CD4-positive, alpha-beta T cell treated with Interleukin-15 for 4 hours (primary cell): ENCODE measurements at regions not wholly inside any gene's neighbourhood (a gene's known extent, or its start where the extent isn't known, plus 50 kb on each side); places are given as distances from the start of the nearest gene placed in this dataset.

ENCODE experiments used
- DNase-seq: peaks from one replicate; pipeline ENCODE4 v3.0.0-alpha.2; 2020; ENCODE audit warnings: low spot score

DNA sequence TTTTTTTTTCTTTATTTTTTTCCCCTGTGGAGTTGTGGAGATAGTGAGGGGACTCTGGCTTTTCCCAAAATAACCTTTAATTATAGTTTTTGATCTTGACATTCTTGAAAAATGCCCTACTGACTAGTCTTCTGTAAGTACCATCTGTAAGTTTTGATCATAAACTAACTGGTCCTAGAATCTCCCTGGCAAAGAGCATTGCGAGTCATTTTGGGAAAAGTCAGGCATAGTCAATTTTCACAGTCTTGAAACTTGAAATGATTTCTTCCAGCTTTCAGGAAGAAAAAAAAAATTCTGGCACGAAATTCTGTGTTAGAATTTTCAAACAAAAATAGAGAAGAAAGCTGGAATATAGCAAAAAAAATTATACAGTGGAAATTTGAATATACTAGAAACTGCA lies 181.2 kb upstream of the SNX7 start:
- no peak for DNase-seq

DNA sequence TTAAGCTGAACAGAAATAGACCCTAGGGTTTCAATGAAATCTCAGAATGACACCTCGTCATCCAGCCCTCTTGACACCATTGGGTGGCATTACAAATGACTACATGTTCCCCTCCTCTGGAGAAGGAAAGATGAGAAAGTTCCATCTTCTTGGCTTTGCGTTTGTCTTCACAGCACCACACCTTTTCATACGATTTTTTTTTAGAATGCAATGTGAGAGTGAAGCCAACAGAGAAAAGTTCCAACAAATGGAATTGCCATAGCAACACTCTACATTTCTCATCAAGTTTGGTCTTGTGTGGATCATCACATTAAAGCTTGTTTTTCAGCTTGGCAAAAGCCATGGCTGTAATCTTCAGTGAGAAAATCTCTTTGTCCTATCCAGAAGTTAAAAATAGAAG lies 183.4 kb upstream of the SNX7 start:
- DNase-seq, result no peak

DNA sequence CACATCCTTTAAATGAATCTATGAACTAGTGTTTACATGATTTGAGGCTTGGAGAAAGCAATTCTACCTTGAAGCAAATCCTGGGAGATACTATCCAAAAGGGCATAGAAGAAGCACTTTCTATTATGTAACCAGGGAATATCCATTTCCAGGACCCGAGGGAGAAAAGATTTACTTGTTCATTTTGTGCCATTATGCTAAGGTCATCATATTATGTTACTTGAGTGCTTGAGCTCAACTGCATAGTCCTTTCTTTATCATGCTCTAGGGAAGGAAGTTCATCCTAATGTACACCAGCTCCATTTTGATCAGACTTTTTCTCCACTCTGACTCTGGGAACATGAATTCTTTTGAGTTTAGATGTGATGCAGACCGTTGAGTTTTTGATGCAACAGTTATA lies 188.6 kb upstream of the SNX7 start:
- no peak for DNase-seq

DNA sequence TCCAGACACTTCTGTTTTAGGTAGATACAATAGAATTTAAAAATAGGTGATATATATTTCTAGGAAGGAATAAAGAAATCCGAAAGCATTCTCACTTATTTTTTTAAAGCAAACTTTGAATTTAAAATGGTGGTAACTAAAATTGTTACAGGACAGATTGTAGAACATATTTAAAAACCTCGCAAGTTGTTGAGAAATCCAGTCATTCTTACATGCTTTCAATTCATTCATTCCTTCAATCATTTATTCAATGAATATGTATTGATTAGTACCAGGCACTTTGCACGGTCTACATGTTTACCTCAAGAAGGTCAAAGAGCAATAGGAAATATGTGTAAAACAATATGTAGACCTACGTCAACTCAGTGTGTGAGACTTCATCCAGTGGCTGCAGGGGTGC lies 189.9 kb upstream of the SNX7 start:
- DNase-seq, result no peak

DNA sequence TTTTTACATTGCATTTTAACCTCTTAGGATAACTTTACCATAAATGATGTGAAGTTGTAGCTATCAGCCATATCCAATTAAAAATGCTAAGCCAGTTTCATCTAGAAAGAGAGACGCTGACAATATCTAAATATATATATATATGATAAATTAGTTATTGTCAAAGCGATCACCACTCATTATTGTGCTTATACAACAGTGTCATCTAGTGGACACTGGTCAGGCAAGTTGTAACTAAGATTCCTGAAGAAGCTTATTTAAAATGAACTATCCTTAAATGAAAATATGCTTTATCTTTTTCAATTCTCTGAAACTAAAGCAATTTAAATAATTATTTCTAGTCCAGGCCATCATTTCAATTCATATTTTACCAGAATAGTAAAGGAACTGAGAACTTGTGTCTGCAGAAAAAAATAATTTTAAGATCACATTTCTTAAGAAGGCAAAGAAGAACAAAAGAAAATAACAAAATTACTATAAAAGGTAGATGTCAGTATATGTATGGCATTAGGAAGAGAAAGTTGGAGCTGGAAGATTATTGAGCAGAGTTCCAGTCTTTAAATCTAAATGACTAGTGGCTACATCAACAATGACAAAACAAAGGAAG lies 193.3 kb upstream of the SNX7 start:
- peak; percentile 43 for DNase-seq

DNA sequence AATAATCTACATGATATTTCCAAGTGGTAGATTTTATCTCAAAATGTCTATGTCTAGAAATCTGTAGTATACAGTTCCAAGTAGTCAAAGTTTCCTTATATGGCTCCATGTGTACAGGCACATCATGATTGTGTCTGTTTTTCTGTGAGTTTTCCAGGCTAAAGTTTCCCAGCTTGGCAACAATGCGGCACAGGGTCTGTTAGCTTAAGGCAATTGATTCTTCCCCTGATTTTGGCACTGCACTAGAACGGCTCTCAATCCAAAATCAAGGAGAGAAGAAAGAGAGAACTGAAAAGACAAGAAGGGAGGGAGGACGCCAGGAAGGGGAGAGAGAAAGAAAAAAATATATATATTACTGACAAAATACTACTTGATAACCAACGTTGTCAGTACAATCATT lies 193.9 kb upstream of the SNX7 start:
- DNase-seq, result no peak

DNA sequence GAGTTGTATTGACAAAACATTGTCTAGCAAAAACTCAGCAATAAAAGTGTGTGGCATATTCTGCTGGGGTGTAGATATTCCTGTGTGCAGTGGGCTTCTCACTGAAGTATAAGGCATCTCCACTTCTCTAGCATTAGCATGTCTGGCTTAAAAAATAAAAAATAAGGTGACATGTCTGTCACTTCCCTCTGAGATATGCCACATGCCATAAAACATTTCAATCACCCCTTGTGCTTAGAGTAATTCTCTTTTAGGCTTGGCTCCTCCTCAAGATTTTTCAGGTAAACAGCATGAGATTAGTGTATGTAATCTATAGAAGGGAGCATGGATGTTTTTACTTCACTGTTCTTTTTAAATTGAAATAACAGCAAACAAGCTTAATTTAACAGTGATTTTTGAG lies 194.4 kb upstream of the SNX7 start:
- DNase-seq, result no peak

DNA sequence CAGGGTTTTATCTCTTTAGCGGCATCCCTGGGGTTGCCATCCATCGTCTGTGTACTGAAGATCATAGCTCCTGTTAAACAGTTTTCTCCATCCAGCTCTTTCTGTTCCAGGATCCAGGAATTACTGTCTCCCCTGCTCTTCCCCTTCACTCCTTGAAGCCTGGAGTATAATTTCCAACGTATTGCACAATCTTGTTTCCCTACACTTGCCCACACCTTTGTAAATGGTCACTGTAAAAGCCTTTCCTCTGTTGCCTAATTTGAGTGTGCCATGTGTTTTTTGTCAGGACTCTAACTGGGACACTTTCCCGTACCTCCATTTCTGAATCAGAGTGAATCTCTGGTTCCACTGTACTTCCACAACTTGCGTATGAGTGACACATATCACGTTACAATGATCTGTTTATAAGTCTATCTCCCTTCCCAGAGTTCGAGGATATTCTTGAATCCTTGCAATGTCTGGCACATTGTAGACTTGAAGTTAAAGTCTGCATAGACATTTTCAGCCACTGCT lies 199.6 kb upstream of the SNX7 start:
- no peak for DNase-seq

DNA sequence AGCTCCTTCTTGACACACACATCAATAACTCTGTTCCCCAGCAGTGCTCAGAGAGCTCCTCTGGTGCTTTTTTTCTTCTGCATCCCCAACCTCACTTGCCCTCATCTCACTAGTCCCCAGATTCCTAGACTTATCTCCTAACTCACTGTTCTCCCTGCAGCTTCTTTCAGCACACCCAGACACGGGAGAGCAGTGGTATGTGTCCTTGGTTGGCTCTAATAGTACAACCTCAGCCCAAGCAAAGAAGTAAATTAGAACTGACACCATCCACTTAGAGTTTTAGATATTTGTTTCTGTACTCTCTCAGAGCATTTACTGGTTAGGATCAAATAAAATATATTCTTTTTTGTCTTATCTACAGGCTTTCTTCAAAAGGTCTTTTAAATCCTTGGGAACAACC lies 201.4 kb upstream of the SNX7 start:
- no peak for DNase-seq

DNA sequence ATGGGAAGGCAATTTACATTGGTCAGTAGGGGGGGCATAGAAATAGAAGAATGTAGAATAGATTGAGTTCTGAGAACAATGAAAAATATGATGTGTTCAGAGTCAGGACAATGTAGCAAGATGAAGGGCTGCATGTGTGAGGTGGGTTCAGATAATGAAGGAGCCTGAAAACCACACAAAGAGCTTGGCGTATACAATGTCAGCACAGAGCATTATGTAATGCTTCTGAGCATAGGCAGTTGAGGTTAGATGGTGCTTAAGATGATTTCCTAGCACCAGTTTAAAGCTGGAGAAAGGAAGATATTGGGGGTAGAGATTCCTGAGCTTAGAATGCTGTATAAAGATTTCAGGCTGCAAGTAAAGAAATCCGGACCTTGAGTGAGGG lies 202.0 kb upstream of the SNX7 start:
- no peak for DNase-seq

DNA sequence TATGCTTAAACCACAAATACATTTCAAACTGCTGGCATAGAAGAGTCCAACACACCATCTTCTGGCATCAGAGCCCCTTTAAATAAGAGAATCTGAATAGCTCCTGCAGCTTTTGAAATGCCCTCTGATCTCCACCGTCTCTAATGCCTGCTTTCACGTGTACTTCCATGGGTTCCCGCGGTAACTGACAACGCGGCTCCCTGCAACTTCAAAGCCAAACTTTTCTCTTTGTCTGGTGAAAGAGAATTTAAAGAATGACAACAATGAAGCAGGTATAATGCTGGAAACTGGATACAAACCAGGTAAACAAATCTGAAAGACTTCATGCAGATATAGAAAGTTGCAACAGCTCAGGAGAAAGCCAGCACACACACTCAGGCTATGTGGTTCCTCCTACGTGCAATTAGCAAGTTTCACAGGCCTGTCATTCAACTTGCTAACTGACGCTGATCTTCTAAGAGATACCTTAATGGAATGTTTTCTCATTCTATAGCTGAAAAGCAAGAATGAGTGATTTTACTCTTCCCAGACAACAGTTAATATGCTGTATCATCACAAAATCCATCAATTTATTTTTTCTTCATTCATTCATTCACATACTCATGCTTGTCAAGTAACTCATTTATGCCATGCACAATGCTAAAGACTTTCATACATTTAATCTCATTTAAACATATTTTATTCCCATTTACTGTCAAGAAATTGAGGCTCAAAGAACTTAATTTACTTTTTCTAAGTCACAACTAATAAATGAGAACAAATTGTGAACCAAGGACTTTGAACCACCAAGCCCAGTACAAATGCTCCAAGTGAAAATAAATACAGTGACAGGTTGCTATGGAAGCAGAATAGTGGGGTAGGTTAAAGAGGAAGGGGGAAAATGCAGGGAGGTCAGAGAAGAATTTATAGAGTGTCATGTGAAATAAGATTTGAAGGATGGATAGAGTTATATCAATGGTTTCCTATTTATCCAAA lies 202.7 kb upstream of the SNX7 start:
- DNase-seq, result no peak

DNA sequence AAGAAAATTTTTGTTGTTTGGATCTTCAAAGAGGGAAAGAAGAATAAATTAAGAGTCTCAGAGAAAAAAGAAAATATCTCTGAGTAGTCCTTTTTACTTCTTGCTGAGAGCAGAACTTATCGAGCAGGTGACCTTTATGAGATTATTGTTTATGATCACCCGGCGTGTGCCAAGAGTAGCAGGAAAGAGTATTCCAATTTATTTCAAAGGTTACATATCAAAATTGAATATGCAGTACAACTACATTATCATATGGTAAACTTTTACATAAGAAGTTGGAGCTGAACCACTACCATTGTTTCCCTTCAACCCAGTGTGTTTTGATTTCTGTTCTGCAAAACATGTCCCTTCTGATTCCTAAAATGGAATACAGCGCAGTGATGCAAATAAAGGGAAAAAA lies 204.3 kb upstream of the SNX7 start:
- DNase-seq, result no peak

DNA sequence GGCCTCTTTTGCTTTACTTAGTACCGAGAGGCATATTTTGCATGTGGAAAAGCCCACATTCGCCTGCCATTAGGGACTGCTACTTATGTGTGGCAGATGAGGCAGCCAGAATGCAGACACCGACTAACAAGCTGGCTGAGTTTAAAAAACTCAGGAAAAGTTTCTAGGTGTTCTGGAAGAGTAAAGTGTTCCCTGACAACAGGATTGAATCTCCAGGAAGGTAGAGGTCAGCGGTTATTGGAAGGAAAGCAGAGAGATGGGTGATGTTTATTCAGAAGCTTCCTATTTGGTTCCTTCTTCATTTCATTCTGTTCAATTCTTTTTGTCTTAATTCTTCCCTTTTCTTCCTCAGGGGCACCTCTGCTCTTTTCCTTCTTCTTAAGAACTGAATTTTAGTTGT lies 206.9 kb upstream of the SNX7 start:
- DNase-seq, result no peak

DNA sequence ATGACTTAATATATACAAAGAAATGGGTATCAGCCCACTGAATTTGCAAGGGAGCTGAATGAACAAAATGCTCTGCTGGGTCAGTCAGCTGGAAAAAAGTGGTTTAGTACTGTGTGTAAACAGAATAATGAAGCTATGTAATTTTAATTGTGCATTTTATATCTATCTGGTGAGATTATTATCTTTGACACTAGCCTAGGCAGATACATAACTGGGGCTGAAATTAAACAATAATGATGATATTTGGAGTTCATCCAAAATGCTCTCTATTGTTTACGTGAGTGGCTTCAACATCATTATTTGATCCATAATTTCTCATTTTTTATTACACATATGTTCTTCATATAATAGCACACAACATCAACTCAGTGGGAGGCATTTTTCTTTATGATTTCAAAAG lies 208.5 kb upstream of the SNX7 start:
- no peak for DNase-seq

DNA sequence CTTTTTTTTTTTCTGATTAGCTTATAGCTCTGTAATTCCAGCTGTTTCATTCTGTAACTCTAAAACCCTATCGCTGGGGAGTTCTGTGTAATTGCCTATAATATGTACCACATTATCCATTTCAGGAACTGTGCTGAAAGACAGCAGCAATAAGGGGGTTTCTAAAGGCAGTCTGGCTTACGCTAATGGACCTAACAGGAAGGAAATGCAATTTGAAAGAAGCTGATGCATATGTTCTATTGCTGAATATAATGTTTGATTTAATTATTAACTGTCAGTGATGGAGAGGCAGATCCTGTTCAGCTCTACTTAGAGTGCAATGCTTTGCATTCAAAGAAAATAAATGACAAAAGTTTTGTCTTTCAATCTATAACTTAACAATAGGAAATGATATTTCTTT lies 209.4 kb upstream of the SNX7 start:
- no peak for DNase-seq

DNA sequence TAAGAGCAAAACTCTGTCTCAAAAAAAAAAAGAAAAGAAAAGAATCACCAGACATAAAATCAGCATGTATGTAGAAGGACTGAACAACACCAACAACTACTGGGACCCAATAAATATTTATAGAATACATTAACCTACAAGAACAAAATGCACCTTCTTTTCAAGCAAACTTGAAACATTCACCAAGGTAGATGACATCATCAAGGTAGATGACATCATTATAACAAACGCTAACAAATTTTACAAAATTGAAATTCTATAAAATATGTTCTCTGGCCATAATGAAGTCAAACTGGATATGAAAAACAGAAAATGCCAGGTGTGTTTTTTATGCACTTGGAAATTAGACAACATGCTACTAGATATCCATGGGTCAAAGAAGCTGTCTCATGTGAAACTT lies 220.2 kb upstream of the SNX7 start:
- DNase-seq, result no peak

DNA sequence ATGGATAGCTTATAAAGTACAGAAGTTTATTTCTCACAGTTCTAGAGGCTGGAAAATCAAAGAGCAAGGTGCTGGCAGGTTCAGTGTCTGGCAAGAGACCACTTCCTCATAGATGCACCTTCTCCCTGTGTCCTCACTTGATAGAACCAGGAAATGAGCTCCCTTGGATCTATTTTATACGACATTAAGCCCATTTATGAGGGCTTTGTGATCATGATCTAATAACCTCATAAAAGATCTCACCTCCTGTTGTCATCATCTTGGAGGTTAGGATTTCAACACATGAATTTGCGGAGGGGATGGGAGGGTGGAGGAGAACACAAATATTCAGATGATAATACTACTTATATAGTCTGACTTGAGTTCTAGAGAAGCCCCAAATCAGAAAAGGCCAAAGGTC lies 222.1 kb upstream of the SNX7 start:
- DNase-seq, result no peak

DNA sequence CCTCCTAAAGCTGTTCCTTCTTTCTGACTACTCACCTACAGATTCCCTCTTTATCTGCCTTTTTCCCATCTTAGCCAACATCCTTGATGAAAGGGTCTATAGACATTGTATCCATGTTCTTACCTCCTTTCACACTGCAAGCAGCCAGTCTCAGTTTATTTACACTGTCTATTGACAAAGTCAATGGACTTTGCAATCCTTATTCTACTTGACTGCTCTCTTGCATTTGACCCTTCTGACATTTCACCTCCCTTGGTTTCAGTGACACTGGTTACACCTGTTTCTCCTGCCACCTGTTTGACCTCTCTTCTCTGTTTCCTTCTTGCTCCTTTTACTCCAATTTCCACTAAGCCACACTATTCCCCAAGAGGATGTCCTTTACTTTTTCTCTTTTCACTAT lies 224.0 kb upstream of the SNX7 start:
- DNase-seq, result no peak

DNA sequence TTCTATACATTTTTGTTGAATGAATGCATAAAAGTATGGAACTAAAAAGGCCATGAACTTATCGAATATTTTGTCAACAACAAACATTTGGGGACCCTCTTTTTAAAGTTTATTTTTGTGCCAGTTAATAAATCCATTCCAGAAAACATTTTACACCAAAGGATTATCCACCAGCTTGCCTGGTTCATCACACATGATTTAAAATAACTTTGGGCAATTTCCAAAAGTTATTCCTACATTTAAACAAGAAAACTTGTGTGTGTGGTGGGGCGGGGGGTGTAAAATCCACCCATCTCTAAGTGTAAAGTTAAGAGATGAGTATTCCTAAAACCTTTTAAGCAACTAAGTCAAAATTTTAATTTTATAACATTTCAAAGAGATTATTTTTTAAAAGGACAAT lies 224.5 kb upstream of the SNX7 start:
- no peak for DNase-seq

DNA sequence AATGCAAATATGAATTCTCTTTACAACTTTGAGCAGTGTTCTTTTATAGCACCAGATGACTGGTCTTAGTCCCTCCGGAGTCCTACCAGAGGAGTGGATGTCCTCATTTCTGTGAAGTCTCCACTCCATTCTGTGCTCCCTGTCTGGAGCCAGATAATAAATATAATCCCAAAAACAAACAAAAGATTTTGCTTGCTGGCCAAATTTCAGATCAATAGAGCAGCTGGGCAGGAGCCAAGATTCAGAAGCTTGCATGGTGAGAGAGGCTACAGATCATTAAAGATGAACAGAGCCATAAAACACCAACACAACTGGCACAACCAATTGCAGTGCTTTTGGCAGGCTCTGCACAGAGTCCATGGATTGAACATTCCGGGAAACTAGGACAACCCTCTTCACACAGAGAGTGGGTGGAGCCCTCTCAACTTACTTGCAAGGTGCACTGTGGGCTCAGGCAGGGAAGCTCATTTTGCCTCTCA lies 231.5 kb upstream of the SNX7 start:
- no peak for DNase-seq

DNA sequence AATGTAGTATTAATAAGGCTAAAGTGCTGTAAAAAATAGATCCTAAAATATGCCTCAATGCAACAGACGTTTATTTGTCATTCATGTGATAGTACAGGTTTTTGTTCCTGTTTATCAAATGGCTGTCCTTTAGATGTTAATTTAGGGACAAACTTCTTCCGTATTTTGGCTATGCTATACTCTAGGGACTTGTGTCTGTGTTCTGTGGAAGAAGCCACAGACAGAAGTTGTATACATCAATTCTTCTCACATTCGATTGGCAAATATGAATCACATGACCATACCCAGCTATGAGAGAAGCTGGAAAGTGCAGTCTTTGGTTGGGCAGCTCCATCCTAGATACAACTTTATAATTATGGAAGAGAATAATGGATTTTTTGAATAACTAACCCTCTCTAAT lies 232.7 kb upstream of the SNX7 start:
- no peak for DNase-seq

DNA sequence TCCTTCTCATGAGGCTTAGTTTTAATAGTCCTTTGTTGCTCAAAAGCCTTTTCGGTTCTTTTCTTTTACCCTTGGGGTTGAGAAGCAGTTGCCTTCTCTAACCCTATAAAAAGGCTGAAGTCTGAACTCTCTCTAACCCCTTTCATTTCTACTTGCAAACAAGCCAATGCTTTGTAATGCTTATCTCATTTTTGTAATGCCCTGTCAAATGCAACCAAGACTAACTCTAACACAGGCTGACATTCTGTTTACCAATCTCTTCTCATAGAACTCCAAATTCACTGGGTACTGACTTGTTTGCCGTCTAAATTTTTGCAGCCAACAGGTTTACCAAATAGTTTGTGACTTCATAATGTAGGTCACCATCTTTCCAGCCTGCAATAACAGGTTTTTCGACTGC lies 233.9 kb upstream of the SNX7 start:
- DNase-seq, result no peak

DNA sequence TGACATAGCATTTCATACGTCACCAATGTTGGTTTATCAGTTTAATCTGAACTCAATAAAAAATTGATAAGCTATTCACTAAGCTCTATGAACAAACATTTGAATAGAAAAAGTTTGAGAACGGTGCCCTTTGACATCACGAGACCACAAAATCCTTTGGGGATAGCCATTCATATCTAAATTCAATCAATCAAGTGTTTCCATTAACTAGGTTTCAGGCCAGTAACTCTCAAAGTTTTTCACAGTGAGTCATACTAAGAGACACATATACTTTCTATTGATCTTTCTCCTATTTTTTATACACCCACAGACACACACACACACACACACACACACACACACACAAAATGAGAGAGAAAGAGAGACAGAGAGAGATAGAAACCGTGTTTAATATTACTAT lies 235.4 kb upstream of the SNX7 start:
- DNase-seq, result no peak

DNA sequence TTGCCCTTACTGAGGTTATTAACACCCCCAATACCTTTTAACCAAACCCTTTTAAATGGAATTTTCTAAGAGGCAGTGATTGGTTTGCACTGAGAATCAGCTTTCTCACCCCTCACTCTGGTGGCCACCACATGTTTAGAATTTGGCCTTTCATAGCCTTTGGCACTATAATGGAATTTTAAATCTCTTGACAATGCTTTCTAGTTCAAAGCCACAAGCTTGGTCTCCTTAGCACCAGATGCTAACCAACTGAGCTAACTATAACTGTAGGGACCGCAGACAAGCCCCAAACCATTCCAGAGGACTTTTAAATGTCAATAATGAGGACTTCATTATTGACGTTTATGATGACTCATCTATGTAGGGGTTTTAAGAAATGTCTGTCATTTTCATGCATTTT lies 238.7 kb upstream of the SNX7 start:
- no peak for DNase-seq
